Pulmonary artery endothelial cell (primary cell): ENCODE measurements at regions not wholly inside any gene's neighbourhood (a gene's known extent, or its start where the extent isn't known, plus 50 kb on each side); places are given as distances from the start of the nearest gene placed in this dataset.
A peak's percentile ranks its signal among the peaks of the same experiment; 100 is the strongest.

Experiments used
- DNase-seq: peaks from one replicate; pipeline ENCODE4 v3.0.0-alpha.2; 2011; ENCODE audit warnings: low read depth, low spot score

- DNase-seq, result no peak
Measured at GRCh38 chr1:231108516-231109302, 53.1 kb upstream of the TRIM67 start.

- DNase-seq, result no peak
Measured at GRCh38 chr1:231107600-231108326, 54.1 kb upstream of the TRIM67 start.

- DNase-seq, result no peak
Measured at GRCh38 chr1:231107151-231107550, 54.7 kb upstream of the TRIM67 start.

GRCh38 chr1:231106347-231106746 lies 55.5 kb upstream of the TRIM67 start:
- DNase-seq, result peak; percentile 39

- no peak for DNase-seq
Measured at GRCh38 chr1:231104917-231105316, 56.9 kb upstream of the TRIM67 start.

- DNase-seq, result no peak
Measured at GRCh38 chr1:231103961-231104360, 57.9 kb upstream of the TRIM67 start.

- DNase-seq, result no peak
Measured at GRCh38 chr1:231099996-231100767, 60.1 kb upstream of the FAM89A start.

- DNase-seq, result no peak
Measured at GRCh38 chr1:231099311-231099710, 59.3 kb upstream of the FAM89A start.

- DNase-seq, result no peak
Measured at GRCh38 chr1:231095595-231095994, 55.5 kb upstream of the FAM89A start.

- DNase-seq, result no peak
Measured at GRCh38 chr1:231094421-231094820, 54.4 kb upstream of the FAM89A start.

GRCh38 chr1:231093156-231093922 lies 53.3 kb upstream of the FAM89A start:
- DNase-seq, result no peak

- no peak for DNase-seq
Measured at GRCh38 chr1:231092380-231092779, 52.3 kb upstream of the FAM89A start.

GRCh38 chr1:231091831-231092301 lies 51.8 kb upstream of the FAM89A start:
- DNase-seq, result no peak

GRCh38 chr1:231091415-231091814 lies 51.4 kb upstream of the FAM89A start:
- DNase-seq, result no peak
